A673 (cell line): ENCODE measurements at regions not wholly inside any gene's neighbourhood (a gene's known extent, or its start where the extent isn't known, plus 50 kb on each side); places are given as distances from the start of the nearest gene placed in this dataset.

Experiments used
- BruUV-seq: library from RNA; stranded (reverse); fragments of 400-500 nt; replicated peaks from 2 replicates; lab custom pipeline; 2021; lab: Mats Ljungman, UMichigan
- CTCF ChIA-PET: fragments of 300-600 bp; sonication (Branson Sonifier 250); formaldehyde crosslinking; loops from one replicate; lab custom pipeline; 2022; ENCODE audit warnings: antibody characterized with exemption; lab: Charles Lee
- POLR2A ChIA-PET: fragments of 300-600 bp; sonication (Branson Sonifier 250); formaldehyde crosslinking; loops from one replicate; lab custom pipeline; 2022; ENCODE audit warnings: antibody characterized with exemption; ENCODE audit not compliant: low non-redundant PET; lab: Charles Lee
- DNase-seq: peaks from one replicate; pipeline ENCODE4 v3.0.0-alpha.2; 2015; ENCODE audit warnings: low spot score
- H3K27ac ChIP-seq: fragments of 200-600 bp; sonication (generic); 2 replicates; pipeline ENCODE4 v1.5.1; 2016; ENCODE audit warnings: mixed run types, low read depth, mild to moderate bottlenecking, mixed read lengths, antibody characterized with exemption, low read length; ENCODE audit not compliant: poor library complexity, severe bottlenecking
- H3K27me3 ChIP-seq: fragments of 200-600 bp; sonication (generic); replicated peaks from 2 replicates; pipeline ENCODE4 v1.6.1; 2017; ENCODE audit warnings: mixed run types, low read depth, mild to moderate bottlenecking, mixed read lengths, antibody characterized with exemption, low read length; ENCODE audit not compliant: insufficient read depth, poor library complexity
- H3K36me3 ChIP-seq: fragments of 200-600 bp; sonication (generic); 2 replicates; pipeline ENCODE4 v1.6.1; 2016; ENCODE audit warnings: mixed run types, mild to moderate bottlenecking, mixed read lengths, antibody characterized with exemption, low read length; ENCODE audit not compliant: insufficient read depth, poor library complexity, severe bottlenecking
- H3K4me1 ChIP-seq: fragments of 200-600 bp; sonication (generic); 2 replicates; pipeline ENCODE4 v1.6.1; 2017; ENCODE audit warnings: mixed run types, mild to moderate bottlenecking, mixed read lengths, antibody characterized with exemption, low read length; ENCODE audit not compliant: insufficient read depth, poor library complexity, severe bottlenecking
- H3K4me3 ChIP-seq: fragments of 200-600 bp; sonication (generic); 2 replicates; pipeline ENCODE4 v1.5.1; 2016; ENCODE audit warnings: low read depth, mixed run types, mild to moderate bottlenecking, mixed read lengths, low read length; ENCODE audit not compliant: poor library complexity, severe bottlenecking
- H3K9me3 ChIP-seq: fragments of 200-600 bp; sonication (generic); 2 replicates; pipeline ENCODE4 v1.6.1; 2016; ENCODE audit warnings: mixed run types, low read depth, mild to moderate bottlenecking, mixed read lengths, antibody characterized with exemption, low read length; ENCODE audit not compliant: poor library complexity, severe bottlenecking
- CTCF ChIP-seq: fragments of 300-800, 200-600 bp; sonication (generic); conservative IDR thresholded peaks from 2 replicates; pipeline ENCODE4 v1.5.1; 2017; ENCODE audit warnings: low read depth, mild to moderate bottlenecking, antibody characterized with exemption, low read length, moderate library complexity, mixed read lengths
- EZH2 ChIP-seq: fragments of 200-600 bp; sonication (generic); IDR thresholded peaks from 2 replicates; pipeline ENCODE4 v1.6.1; 2017; ENCODE audit warnings: borderline replicate concordance, low read depth, mild to moderate bottlenecking, mixed read lengths, antibody characterized with exemption, low read length; ENCODE audit not compliant: poor library complexity, severe bottlenecking
- intact Hi-C: fragments of 100-400 bp; cut with micrococcal nuclease; formaldehyde crosslinking; loops from one replicate; pipeline ENCODE4 v1.10.0; 2022; ENCODE audit not compliant: unreplicated experiment

GRCh38 chr20:7454047-7454446 is 486.2 kb downstream of the HAO1 start:
- no peak overlapping the region for H3K4me3 ChIP-seq
- ChIA-PET CTCF (no interaction called here), POLR2A (no interaction called here)
- no peaks in the 10 kb centered on the region for H3K27me3 ChIP-seq
- BruUV-seq = no TSS peak
- no peak overlapping the region for H3K27ac ChIP-seq
- H3K36me3 ChIP-seq = no peaks in the 10 kb centered on the region
- TF ChIP-seq CTCF (no peak), EZH2 (no peak)
- no peak for DNase-seq
- no peaks in the 10 kb centered on the region for H3K9me3 ChIP-seq
- intact Hi-C loops = no loop called here
- H3K4me1 ChIP-seq = no peaks in the 10 kb centered on the region

- Histone ChIP-seq H3K9me3 (no peaks in the 10 kb centered on the region), H3K4me3 (no peak overlapping the region), H3K36me3 (no peaks in the 10 kb centered on the region), H3K27ac (no peak overlapping the region), H3K27me3 (no peaks in the 10 kb centered on the region), H3K4me1 (no peaks in the 10 kb centered on the region)
- CTCF ChIA-PET = no interaction called here
- no peak for DNase-seq
- BruUV-seq = no TSS peak
- POLR2A ChIA-PET = no interaction called here
- TF ChIP-seq EZH2 = no peak
- no peak for TF ChIP-seq CTCF
- intact Hi-C loops = no loop called here
These were observed 481.8 kb downstream of the HAO1 start for GRCh38 chr20:7458459-7458858.

GRCh38 chr20:7459083-7459482 is 481.2 kb downstream of the HAO1 start:
- no TSS peak for BruUV-seq
- intact Hi-C loops = no loop called here
- Histone ChIP-seq H3K9me3 (no peaks in the 10 kb centered on the region), H3K27ac (no peak overlapping the region), H3K4me3 (no peak overlapping the region), H3K27me3 (no peaks in the 10 kb centered on the region), H3K4me1 (no peaks in the 10 kb centered on the region), H3K36me3 (no peaks in the 10 kb centered on the region)
- no peak for TF ChIP-seq EZH2
- no peak for TF ChIP-seq CTCF
- DNase-seq = no peak
- ChIA-PET CTCF (no interaction called here), POLR2A (no interaction called here)
